HEK293 (cell line): ENCODE measurements at regions not wholly inside any gene's neighbourhood (a gene's known extent, or its start where the extent isn't known, plus 50 kb on each side); places are given as distances from the start of the nearest gene placed in this dataset.

Experiments used
- CTCF ChIP-seq: fragments of 450-650 bp; formaldehyde crosslinking; IDR thresholded peaks from 2 replicates; pipeline ENCODE4 v1.5.1; 2016; ENCODE audit warnings: missing biosample characterization, missing genetic modification characterization
- KLF10 ChIP-seq: fragments of 450-650 bp; IDR thresholded peaks from 2 replicates; pipeline ENCODE4 v1.5.1; 2018; ENCODE audit warnings: missing biosample characterization, mild to moderate bottlenecking, missing genetic modification characterization
- KLF16 ChIP-seq: fragments of 450-650 bp; formaldehyde crosslinking; IDR thresholded peaks from 2 replicates; pipeline ENCODE4 v1.5.1; 2017; ENCODE audit warnings: missing biosample characterization, missing genetic modification characterization
- KLF17 ChIP-seq: fragments of 450-650 bp; formaldehyde crosslinking; IDR thresholded peaks from 2 replicates; pipeline ENCODE4 v1.5.1; 2016; ENCODE audit warnings: missing biosample characterization, missing genetic modification characterization
- PATZ1 ChIP-seq: fragments of 450-650 bp; formaldehyde crosslinking; IDR thresholded peaks from 2 replicates; pipeline ENCODE4 v1.5.1; 2016; ENCODE audit warnings: missing biosample characterization, missing genetic modification characterization
- ZNF157 ChIP-seq: fragments of 450-650 bp; formaldehyde crosslinking; IDR thresholded peaks from 2 replicates; pipeline ENCODE4 v1.5.1; 2016; ENCODE audit warnings: missing biosample characterization, missing genetic modification characterization
- ZNF362 ChIP-seq: fragments of 450-650 bp; formaldehyde crosslinking; IDR thresholded peaks from 2 replicates; pipeline ENCODE4 v1.5.1; 2016; ENCODE audit warnings: missing biosample characterization, missing genetic modification characterization
- ZNF416 ChIP-seq: fragments of 450-650 bp; formaldehyde crosslinking; IDR thresholded peaks from 2 replicates; pipeline ENCODE4 v1.5.1; 2016; ENCODE audit warnings: missing biosample characterization, missing genetic modification characterization
- ZNF660 ChIP-seq: fragments of 450-650 bp; IDR thresholded peaks from 2 replicates; pipeline ENCODE4 v1.5.1; 2018; ENCODE audit warnings: missing biosample characterization, mild to moderate bottlenecking, missing genetic modification characterization

GRCh38 chr13:61608138-61608537, 192.5 kb upstream of the PCDH20 start:
- TF ChIP-seq PATZ1 (tag by site-specific recombination) (no peak), KLF10 (no peak), ZNF362 (no peak), CTCF (tag by site-specific recombination) (no peak), ZNF416 (tag by site-specific recombination) (no peak), ZNF660 (tag by site-specific recombination) (no peak), KLF16 (tag by site-specific recombination) (no peak), KLF17 (tag by site-specific recombination) (no peak), ZNF157 (tag by site-specific recombination) (no peak)
